NCI-H1417 (cell line): ENCODE measurements at regions not wholly inside any gene's neighbourhood (a gene's known extent, or its start where the extent isn't known, plus 50 kb on each side); places are given as distances from the start of the nearest gene placed in this dataset.
"Not testable (repeated sequence)": the region's sequence is repeated elsewhere in the genome, so short reads cannot be mapped to it uniquely, and the experiment has no call there.

ENCODE experiments used
- DNase-seq, 3 experiments: peaks; one replicate each; lab custom pipeline; 2025; lab: John Stamatoyannopoulos, UW

GRCh38 chr15:87722941-87723691 lies 533.4 kb downstream of the NTRK3 start:
- DNase-seq: peak; percentile 3 to 86 (median 64)

GRCh38 chr15:87720235-87720634 lies 536.3 kb downstream of the NTRK3 start:
- DNase-seq: no peak

- no peak for DNase-seq
These were observed 540.1 kb downstream of the NTRK3 start for GRCh38 chr15:87716422-87716821.

- DNase-seq: peak in 1 of 3 experiments; percentile 10
These were observed 541.3 kb downstream of the NTRK3 start for GRCh38 chr15:87715252-87715651.

GRCh38 chr15:87713475-87713879 lies 543.1 kb downstream of the NTRK3 start:
- no peak for DNase-seq

GRCh38 chr15:87712211-87712610 lies 544.3 kb downstream of the NTRK3 start:
- DNase-seq: no peak

- DNase-seq: no peak
These were observed 545.5 kb downstream of the NTRK3 start for GRCh38 chr15:87711026-87711425.

- no peak for DNase-seq
These were observed 546.1 kb downstream of the NTRK3 start for GRCh38 chr15:87710406-87710805.

GRCh38 chr15:87707566-87708130 lies 548.9 kb downstream of the NTRK3 start:
- DNase-seq: no peak

- no peak for DNase-seq
These were observed 549.5 kb downstream of the NTRK3 start for GRCh38 chr15:87707071-87707470.

GRCh38 chr15:87706001-87706400 lies 550.5 kb downstream of the NTRK3 start:
- no peak for DNase-seq

- no peak for DNase-seq
These were observed 552.3 kb downstream of the NTRK3 start for GRCh38 chr15:87704276-87704675.

GRCh38 chr15:87703327-87704111 lies 553.0 kb downstream of the NTRK3 start:
- no peak for DNase-seq

GRCh38 chr15:87702270-87702669 lies 554.3 kb downstream of the NTRK3 start:
- DNase-seq: no peak

- not testable (repeated sequence) for DNase-seq
These were observed 558.1 kb downstream of the NTRK3 start for GRCh38 chr15:87698467-87698866.

- DNase-seq: no peak
These were observed 566.8 kb downstream of the NTRK3 start for GRCh38 chr15:87689716-87690115.

GRCh38 chr15:87687523-87687870 lies 569.0 kb downstream of the NTRK3 start:
- DNase-seq: peak in 1 of 3 experiments; percentile 30

GRCh38 chr15:87686841-87687522 lies 569.6 kb downstream of the NTRK3 start:
- no peak for DNase-seq

GRCh38 chr15:87686339-87686738 lies 570.2 kb downstream of the NTRK3 start:
- no peak for DNase-seq

GRCh38 chr15:87682527-87682926 lies 574.0 kb downstream of the NTRK3 start:
- DNase-seq: no peak

- DNase-seq: no peak
These were observed 575.4 kb downstream of the NTRK3 start for GRCh38 chr15:87681104-87681503.

GRCh38 chr15:87680208-87680607 lies 576.3 kb downstream of the NTRK3 start:
- DNase-seq: peak in 1 of 3 experiments; percentile 24
